Loucy (cell line): ENCODE measurements at regions not wholly inside any gene's neighbourhood (a gene's known extent, or its start where the extent isn't known, plus 50 kb on each side); places are given as distances from the start of the nearest gene placed in this dataset.

Experiments
- H2AFZ ChIP-seq: fragments of 200-600 bp; sonication (generic); 2 replicates; pipeline ENCODE4 v1.6.0; 2016; ENCODE audit warnings: antibody characterized with exemption, mild to moderate bottlenecking, low read length, moderate library complexity
- H3F3A ChIP-seq: fragments of 200-600 bp; 2 replicates; pipeline ENCODE4 v1.6.0; 2016; ENCODE audit warnings: antibody characterized with exemption, low read depth, mild to moderate bottlenecking
- H3K27me3 ChIP-seq: fragments of 200-600 bp; sonication (generic); 2 replicates; pipeline ENCODE4 v1.6.1; 2014; ENCODE audit warnings: low read length, mild to moderate bottlenecking; ENCODE audit not compliant: insufficient read depth, poor library complexity, severe bottlenecking
- H3K36me3 ChIP-seq: fragments of 200-600 bp; sonication (generic); 2 replicates; pipeline ENCODE4 v1.6.1; 2016; ENCODE audit warnings: low read length; ENCODE audit not compliant: insufficient read depth
- H3K4me1 ChIP-seq: fragments of 200-600 bp; sonication (generic); 2 replicates; pipeline ENCODE4 v1.5.1; 2014; ENCODE audit warnings: low read length, mild to moderate bottlenecking; ENCODE audit not compliant: insufficient read depth, poor library complexity, severe bottlenecking
- H3K4me2 ChIP-seq: fragments of 200-600 bp; sonication (generic); 2 replicates; pipeline ENCODE4 v1.6.0; 2014; ENCODE audit warnings: antibody characterized with exemption, low read length, low read depth, mild to moderate bottlenecking; ENCODE audit not compliant: poor library complexity, severe bottlenecking
- H3K4me3 ChIP-seq: fragments of 200-600 bp; sonication (generic); 2 replicates; pipeline ENCODE4 v1.5.1; 2014; ENCODE audit warnings: low read length, mild to moderate bottlenecking, mixed read lengths; ENCODE audit not compliant: poor library complexity, severe bottlenecking
- H3K79me2 ChIP-seq: fragments of 200-600 bp; sonication (generic); 2 replicates; pipeline ENCODE4 v1.6.1; 2014; ENCODE audit warnings: low read length; ENCODE audit not compliant: insufficient read depth
- H3K9ac ChIP-seq: fragments of 200-600 bp; sonication (generic); 2 replicates; pipeline ENCODE4 v1.6.0; 2014; ENCODE audit warnings: mild to moderate bottlenecking, low read depth, low read length, moderate library complexity; ENCODE audit not compliant: poor library complexity, severe bottlenecking
- H3K9me2 ChIP-seq: fragments of 200-600 bp; sonication (generic); replicated peaks from 2 replicates; pipeline ENCODE4 v1.6.1; 2016; ENCODE audit warnings: low read depth, low read length, mixed read lengths
- H3K9me3 ChIP-seq: fragments of 200-600 bp; sonication (generic); 2 replicates; pipeline ENCODE4 v1.6.1; 2014; ENCODE audit warnings: mild to moderate bottlenecking, antibody characterized with exemption, low read length, low read depth; ENCODE audit not compliant: insufficient read depth
- H4K20me1 ChIP-seq: fragments of 200-600 bp; sonication (generic); 2 replicates; pipeline ENCODE4 v1.6.0; 2014; ENCODE audit warnings: antibody characterized with exemption, low read length, mild to moderate bottlenecking; ENCODE audit not compliant: insufficient read depth, poor library complexity, severe bottlenecking
- CTCF ChIP-seq: fragments of 200-600 bp; sonication (generic); conservative IDR thresholded peaks from 2 replicates; pipeline ENCODE4 v1.5.1; 2014; ENCODE audit warnings: mild to moderate bottlenecking, antibody characterized with exemption, low read length
- EZH2phosphoT487 ChIP-seq: fragments of 200-600 bp; IDR thresholded peaks from 2 replicates; pipeline ENCODE4 v1.6.1; 2018; ENCODE audit warnings: antibody characterized with exemption, mild to moderate bottlenecking, moderate library complexity, borderline replicate concordance

DNA sequence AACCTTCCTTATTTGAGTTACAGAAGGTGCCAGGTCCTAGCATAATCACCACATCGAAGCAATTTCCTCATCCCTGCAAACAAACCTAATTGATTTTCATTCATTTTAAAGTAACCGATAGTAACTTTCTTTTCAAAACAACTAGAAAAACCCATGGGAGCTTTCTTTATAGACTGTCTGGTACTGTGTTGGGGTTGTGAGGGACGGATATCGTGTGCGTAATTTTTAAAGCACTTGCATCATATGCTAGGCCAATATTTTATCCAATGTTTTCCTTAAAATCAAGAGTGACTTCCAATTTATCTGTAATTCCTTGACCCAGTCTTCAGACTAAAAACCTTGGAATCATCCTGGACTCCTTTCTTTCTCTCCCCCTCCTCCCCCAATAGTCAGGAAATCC lies 271.5 kb upstream of the SESN3 start:
- no peak overlapping the region for H3K4me3 ChIP-seq
- TF ChIP-seq CTCF, result no peak
- TF ChIP-seq EZH2phosphoT487, result no peak

DNA sequence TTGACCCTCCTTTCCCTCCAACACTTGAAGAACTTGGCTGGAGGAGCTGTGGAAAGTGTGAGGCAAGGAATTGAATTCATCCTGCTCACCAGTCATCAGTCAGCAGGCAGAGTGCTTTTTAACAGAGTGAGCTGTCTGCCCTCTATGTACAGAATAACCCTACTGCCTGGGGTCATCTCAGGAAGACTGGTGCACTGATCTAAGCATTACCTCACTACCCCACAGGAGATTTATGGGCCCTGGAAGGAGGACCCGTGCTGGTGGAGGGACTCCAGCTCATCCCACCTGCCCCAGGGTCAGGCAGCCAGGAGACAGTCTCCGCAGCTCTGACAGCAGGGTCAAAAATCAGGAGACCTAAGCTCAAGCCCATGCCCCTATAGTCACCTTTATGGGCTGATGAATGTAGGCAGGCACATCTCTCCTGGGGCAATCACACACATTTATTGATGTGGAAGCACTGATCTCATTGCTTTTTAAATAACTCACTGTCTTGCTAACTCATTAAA lies 270.8 kb upstream of the SESN3 start:
- no peak overlapping the region for H3K9ac ChIP-seq
- H3K4me2 ChIP-seq, result no peak overlapping the region
- no peaks in the 10 kb centered on the region for H3K36me3 ChIP-seq
- no peaks in the 10 kb centered on the region for H3K9me3 ChIP-seq
- peaks cover 4% of the 10 kb centered on the region for H3K4me1 ChIP-seq
- H2AFZ ChIP-seq, result no peak overlapping the region
- no peaks in the 10 kb centered on the region for H3K79me2 ChIP-seq
- H3K27me3 ChIP-seq, result no peaks in the 10 kb centered on the region
- no peak overlapping the region for H3K4me3 ChIP-seq
- no peaks in the 10 kb centered on the region for H4K20me1 ChIP-seq
- H3F3A ChIP-seq, result no peaks in the 10 kb centered on the region
- H3K9me2 ChIP-seq, result no peaks in the 10 kb centered on the region
- TF ChIP-seq CTCF (no peak), EZH2phosphoT487 (no peak)

More for the DNA sequence above, 271.5 kb upstream of the SESN3 start:
- no peaks in the 10 kb centered on the region for H3K27me3 ChIP-seq
- H3K9ac ChIP-seq, result no peak overlapping the region
- H3K4me2 ChIP-seq, result no peak overlapping the region
- H3K9me3 ChIP-seq, result no peaks in the 10 kb centered on the region
- no peak overlapping the region for H2AFZ ChIP-seq
- H3F3A ChIP-seq, result no peaks in the 10 kb centered on the region
- no peaks in the 10 kb centered on the region for H3K79me2 ChIP-seq
- H3K36me3 ChIP-seq, result no peaks in the 10 kb centered on the region
- no peaks in the 10 kb centered on the region for H4K20me1 ChIP-seq
- H3K4me1 ChIP-seq, result peaks cover 4% of the 10 kb centered on the region
- H3K9me2 ChIP-seq, result no peaks in the 10 kb centered on the region

DNA sequence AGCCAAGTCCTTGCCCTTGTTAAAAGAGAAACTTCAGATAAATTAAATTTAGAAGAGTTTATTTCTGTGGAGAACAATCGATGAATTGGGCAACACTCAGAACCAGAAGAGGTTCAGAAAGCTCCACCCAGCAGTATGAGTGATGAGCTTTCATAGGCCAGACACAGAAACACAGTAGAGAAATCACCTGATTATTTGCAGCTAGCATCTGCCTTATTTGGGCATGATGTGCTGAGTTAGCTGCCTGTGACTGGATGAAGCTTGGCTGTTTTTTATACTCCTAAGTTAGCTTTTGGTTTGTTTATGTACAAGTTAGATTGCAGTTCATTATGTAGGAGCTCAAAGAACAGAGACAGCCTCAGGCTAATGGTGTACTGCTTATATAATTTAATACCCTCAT lies 269.5 kb upstream of the SESN3 start:
- TF ChIP-seq CTCF (no peak), EZH2phosphoT487 (no peak)
- no peaks in the 10 kb centered on the region for H3K9me3 ChIP-seq
- H3K9me2 ChIP-seq, result no peaks in the 10 kb centered on the region
- no peak overlapping the region for H3K9ac ChIP-seq
- no peak overlapping the region for H2AFZ ChIP-seq
- no peak overlapping the region for H3K4me2 ChIP-seq
- no peaks in the 10 kb centered on the region for H4K20me1 ChIP-seq
- H3K4me3 ChIP-seq, result no peak overlapping the region
- no peaks in the 10 kb centered on the region for H3K27me3 ChIP-seq
- no peaks in the 10 kb centered on the region for H3K79me2 ChIP-seq
- H3K36me3 ChIP-seq, result no peaks in the 10 kb centered on the region
- H3F3A ChIP-seq, result no peaks in the 10 kb centered on the region
- H3K4me1 ChIP-seq, result no peaks in the 10 kb centered on the region
